WERI-Rb-1 (cell line): ENCODE measurements at regions not wholly inside any gene's neighbourhood (a gene's known extent, or its start where the extent isn't known, plus 50 kb on each side); places are given as distances from the start of the nearest gene placed in this dataset.

ENCODE experiments used
- DNase-seq: peaks from one replicate; pipeline ENCODE4 v3.0.0-alpha.2; 2020
- H3K27ac ChIP-seq: fragments of 250-450 bp; sonication (Bioruptor Pico); 2 replicates; pipeline ENCODE4 v1.5.1; 2020; ENCODE audit warnings: mild to moderate bottlenecking, moderate library complexity
- H3K27me3 ChIP-seq: fragments of 250-450 bp; sonication (Bioruptor Pico); 2 replicates; pipeline ENCODE4 v1.5.1; 2021; ENCODE audit warnings: mild to moderate bottlenecking, low read depth, moderate library complexity; ENCODE audit not compliant: insufficient read depth, severe bottlenecking
- H3K36me3 ChIP-seq: fragments of 250-450 bp; sonication (Bioruptor Pico); 2 replicates; pipeline ENCODE4 v1.5.1; 2020; ENCODE audit warnings: mild to moderate bottlenecking, moderate library complexity
- H3K4me3 ChIP-seq: 2 replicates; pipeline ENCODE4 v1.5.1; 2011; ENCODE audit warnings: low read depth, mild to moderate bottlenecking, control low read depth, low read length
- H3K9me3 ChIP-seq: fragments of 250-450 bp; sonication (Bioruptor Pico); 2 replicates; pipeline ENCODE4 v1.5.1; 2021; ENCODE audit warnings: mild to moderate bottlenecking, moderate library complexity; ENCODE audit not compliant: severe bottlenecking
- CTCF ChIP-seq: IDR thresholded peaks from 2 replicates; pipeline ENCODE4 v1.5.1; 2011; ENCODE audit warnings: low read depth, mild to moderate bottlenecking, control low read depth, inconsistent platforms, low read length

GRCh38 chr11:134761386-134761785, 349.3 kb upstream of the B3GAT1 start:
- H3K9me3 ChIP-seq, result no peaks in the 10 kb centered on the region
- H3K36me3 ChIP-seq, result no peaks in the 10 kb centered on the region
- H3K4me3 ChIP-seq, result no peak overlapping the region
- DNase-seq, result peak; percentile 69
- no peak overlapping the region for H3K27ac ChIP-seq
- H3K27me3 ChIP-seq, result peaks cover 32% of the 10 kb centered on the region
- no peak for TF ChIP-seq CTCF

GRCh38 chr11:134760957-134761356, 348.9 kb upstream of the B3GAT1 start:
- Histone ChIP-seq H3K9me3 (no peaks in the 10 kb centered on the region), H3K36me3 (no peaks in the 10 kb centered on the region), H3K27ac (no peak overlapping the region), H3K27me3 (peaks cover 37% of the 10 kb centered on the region), H3K4me3 (no peak overlapping the region)
- DNase-seq, result no peak
- no peak for TF ChIP-seq CTCF

DNA sequence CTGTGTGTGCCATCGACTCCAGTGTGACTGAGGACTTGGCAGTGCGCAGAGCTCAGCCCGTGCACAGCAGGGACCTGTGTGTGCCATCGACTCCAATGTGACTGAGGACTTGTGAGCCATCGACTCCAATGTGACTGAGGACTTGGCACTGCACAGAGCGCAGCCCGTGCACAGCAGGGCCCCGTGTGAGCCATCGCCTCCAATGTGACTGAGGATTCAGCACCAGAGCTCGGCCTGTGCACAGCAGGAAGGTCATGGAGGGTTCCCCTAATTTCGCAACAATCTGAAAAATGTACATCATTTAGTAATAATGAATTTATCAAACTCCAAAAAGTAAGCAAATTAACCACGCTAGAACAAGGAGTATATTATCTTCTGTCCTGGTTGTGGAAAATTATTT, 348.3 kb upstream of the B3GAT1 start:
- peaks cover 43% of the 10 kb centered on the region for H3K27me3 ChIP-seq
- no peak overlapping the region for H3K27ac ChIP-seq
- no peaks in the 10 kb centered on the region for H3K9me3 ChIP-seq
- TF ChIP-seq CTCF, result no peak
- no peak overlapping the region for H3K4me3 ChIP-seq
- H3K36me3 ChIP-seq, result no peaks in the 10 kb centered on the region
- no peak for DNase-seq

- TF ChIP-seq CTCF, result no peak
Observed at GRCh38 chr11:134759855-134760254, 347.8 kb upstream of the B3GAT1 start.

GRCh38 chr11:134759274-134759673, 347.2 kb upstream of the B3GAT1 start:
- no peaks in the 10 kb centered on the region for H3K36me3 ChIP-seq
- no peak for TF ChIP-seq CTCF
- DNase-seq, result no peak
- H3K4me3 ChIP-seq, result no peak overlapping the region
- no peak overlapping the region for H3K27ac ChIP-seq
- peaks cover 36% of the 10 kb centered on the region for H3K27me3 ChIP-seq
- no peaks in the 10 kb centered on the region for H3K9me3 ChIP-seq

More at GRCh38 chr11:134759855-134760254, 347.8 kb upstream of the B3GAT1 start:
- H3K9me3 ChIP-seq, result no peaks in the 10 kb centered on the region
- H3K4me3 ChIP-seq, result no peak overlapping the region
- peaks cover 41% of the 10 kb centered on the region for H3K27me3 ChIP-seq
- H3K36me3 ChIP-seq, result no peaks in the 10 kb centered on the region
- H3K27ac ChIP-seq, result no peak overlapping the region
- DNase-seq, result no peak

DNA sequence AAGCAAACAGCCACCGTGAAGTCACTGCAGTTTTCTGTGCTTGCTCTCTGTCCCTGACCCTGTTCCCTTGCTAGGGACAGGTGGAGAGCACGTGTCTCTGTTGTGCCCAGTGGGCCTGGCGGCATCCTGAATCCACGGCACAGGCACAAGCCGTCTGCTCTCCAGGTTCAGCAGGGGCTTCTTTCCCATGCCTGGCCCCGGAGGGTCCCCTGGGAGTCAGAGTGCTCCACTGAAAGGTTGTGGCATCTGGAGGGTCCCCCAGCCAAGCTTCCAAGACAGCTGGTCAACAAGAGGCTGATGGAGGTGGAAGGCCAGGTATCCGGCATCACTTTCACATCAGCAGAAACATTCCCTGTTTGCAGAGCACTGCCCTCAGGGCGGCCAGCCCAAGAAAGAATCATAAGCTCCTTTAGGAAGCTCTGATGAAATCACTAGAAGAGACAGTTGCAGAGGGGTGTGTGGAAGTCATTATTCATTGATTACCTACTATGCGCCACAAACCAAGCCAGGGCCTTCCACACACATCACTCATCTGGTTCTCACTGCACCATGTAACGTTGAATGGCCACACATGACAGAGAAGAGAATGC, 346.4 kb upstream of the B3GAT1 start:
- no peak for DNase-seq
- no peaks in the 10 kb centered on the region for H3K36me3 ChIP-seq

More for the DNA sequence above, 346.4 kb upstream of the B3GAT1 start:
- Histone ChIP-seq H3K27me3 (peaks cover 39% of the 10 kb centered on the region), H3K27ac (no peak overlapping the region), H3K4me3 (no peak overlapping the region), H3K9me3 (no peaks in the 10 kb centered on the region)
- no peak for TF ChIP-seq CTCF
